Trophoblast cell (in vitro differentiated cells and primary cell): ENCODE measurements at regions not wholly inside any gene's neighbourhood (a gene's known extent, or its start where the extent isn't known, plus 50 kb on each side); places are given as distances from the start of the nearest gene placed in this dataset.
"Not testable (repeated sequence)": the region's sequence is repeated elsewhere in the genome, so short reads cannot be mapped to it uniquely, and the experiment has no call there.

Experiments
- DNase-seq, 2 donors: peaks; one replicate each; pipeline ENCODE4 v3.0.0-alpha.2; 2016
- H2AFZ ChIP-seq: 2 replicates; pipeline ENCODE4 v1.6.1; 2013; ENCODE audit warnings: low read length, moderate library complexity, mild to moderate bottlenecking; ENCODE audit not compliant: insufficient read depth, poor library complexity
- H2AK5ac ChIP-seq: 2 replicates; pipeline ENCODE4 v1.6.1; 2013; ENCODE audit warnings: mild to moderate bottlenecking, low read length
- H2BK120ac ChIP-seq: 2 replicates; pipeline ENCODE4 v1.6.1; 2013; ENCODE audit warnings: low read length, mild to moderate bottlenecking, moderate library complexity; ENCODE audit not compliant: insufficient read depth, poor library complexity
- H2BK12ac ChIP-seq: 2 replicates; pipeline ENCODE4 v1.6.1; 2013; ENCODE audit warnings: mild to moderate bottlenecking, low read length, moderate library complexity
- H2BK5ac ChIP-seq: 2 replicates; pipeline ENCODE4 v1.6.1; 2013; ENCODE audit warnings: low read length, low read depth, moderate library complexity, mild to moderate bottlenecking; ENCODE audit not compliant: poor library complexity
- H3K14ac ChIP-seq: 2 replicates; pipeline ENCODE4 v1.6.1; 2013; ENCODE audit warnings: mild to moderate bottlenecking, low read length
- H3K18ac ChIP-seq: 2 replicates; pipeline ENCODE4 v1.6.1; 2013; ENCODE audit warnings: mild to moderate bottlenecking, low read length
- H3K23ac ChIP-seq: 2 replicates; pipeline ENCODE4 v1.6.1; 2013; ENCODE audit warnings: low read length
- H3K27ac ChIP-seq: 2 replicates; pipeline ENCODE4 v1.5.1; 2013; ENCODE audit warnings: low read depth, mild to moderate bottlenecking, inconsistent platforms, low read length, moderate library complexity
- H3K27me3 ChIP-seq: 2 replicates; pipeline ENCODE4 v1.6.1; 2013; ENCODE audit warnings: inconsistent platforms, mild to moderate bottlenecking, low read length, moderate library complexity; ENCODE audit not compliant: insufficient read depth
- H3K36me3 ChIP-seq, 2 experiments: 1 replicate in 1 of 2; 2 replicates in 1 of 2; pipeline ENCODE4 v1.6.1; 2013; ENCODE audit warnings: low read length in 2 of 2, mild to moderate bottlenecking in 2 of 2, moderate library complexity in 1 of 2; ENCODE audit not compliant: insufficient read depth in 2 of 2, control insufficient read depth in 1 of 2
- H3K4ac ChIP-seq: 2 replicates; pipeline ENCODE4 v1.6.1; 2013; ENCODE audit warnings: low read depth, mild to moderate bottlenecking, low read length, moderate library complexity
- H3K4me1 ChIP-seq, 2 experiments: 1 replicate in 1 of 2; 2 replicates in 1 of 2; pipeline ENCODE4 v1.6.1; 2013; ENCODE audit warnings: low read length in 2 of 2, mild to moderate bottlenecking in 2 of 2, moderate library complexity in 1 of 2; ENCODE audit not compliant: insufficient read depth in 2 of 2, control insufficient read depth in 1 of 2
- H3K4me2 ChIP-seq: 2 replicates; pipeline ENCODE4 v1.6.1; 2013; ENCODE audit warnings: inconsistent platforms, mild to moderate bottlenecking, low read length, moderate library complexity
- H3K4me3 ChIP-seq: 2 replicates; pipeline ENCODE4 v1.5.1; 2013; ENCODE audit warnings: mild to moderate bottlenecking, low read depth, low read length, inconsistent platforms
- H3K79me1 ChIP-seq: one replicate; pipeline ENCODE4 v1.6.1; 2013; ENCODE audit warnings: low read length
- H3K79me2 ChIP-seq: 2 replicates; pipeline ENCODE4 v1.6.1; 2013; ENCODE audit warnings: low read length, mild to moderate bottlenecking; ENCODE audit not compliant: control insufficient read depth, insufficient read depth, poor library complexity
- H3K9ac ChIP-seq: 2 replicates; pipeline ENCODE4 v1.6.1; 2013; ENCODE audit warnings: mild to moderate bottlenecking, low read length
- H3K9me3 ChIP-seq: 2 replicates; pipeline ENCODE4 v1.6.1; 2013; ENCODE audit warnings: low read depth, mild to moderate bottlenecking, control low read depth, inconsistent platforms, low read length; ENCODE audit not compliant: insufficient read depth
- H4K12ac ChIP-seq: 2 replicates; pipeline ENCODE4 v1.6.1; 2013; ENCODE audit warnings: low read depth, mild to moderate bottlenecking, low read length, moderate library complexity
- H4K8ac ChIP-seq: 2 replicates; pipeline ENCODE4 v1.6.1; 2013; ENCODE audit warnings: low read depth, mild to moderate bottlenecking, low read length, moderate library complexity
- H4K91ac ChIP-seq: one replicate; pipeline ENCODE4 v1.6.1; 2013; ENCODE audit warnings: low read depth, mild to moderate bottlenecking, low read length, moderate library complexity
- WGBS: extraction: QIAGEN DNeasy Blood & Tissue Kit; methylation state at CpG from one replicate; pipeline ENCODE4 v1.1.7; 2013; ENCODE audit warnings: missing lambda C conversion rate; ENCODE audit not compliant: insufficient read length, insufficient coverage; ENCODE audit errors: extremely low coverage; 5-methylcytosine and 5-hydroxymethylcytosine counted together

GRCh38 chr7:124100190-124100589 lies 67.3 kb upstream of the TMEM229A start:
- Histone ChIP-seq H4K8ac (no peak overlapping the region), H3K4me2 (no peak overlapping the region)
- no CpG with 5 or more reads among the region's 3 CpGs for WGBS

GRCh38 chr7:124099585-124099984 lies 66.7 kb upstream of the TMEM229A start:
- H3K9me3 ChIP-seq, H2BK5ac ChIP-seq, H3K36me3 ChIP-seq, H3K4me3 ChIP-seq, H3K27ac ChIP-seq, H3K14ac ChIP-seq, H3K4ac ChIP-seq, H3K79me2 ChIP-seq, H3K4me1 ChIP-seq, H3K9ac ChIP-seq, H2BK12ac ChIP-seq, H4K91ac ChIP-seq, H3K27me3 ChIP-seq, H4K8ac ChIP-seq, DNase-seq, H4K12ac ChIP-seq, H3K79me1 ChIP-seq, H3K18ac ChIP-seq, H3K4me2 ChIP-seq, H3K23ac ChIP-seq, H2AK5ac ChIP-seq, H2BK120ac ChIP-seq, H2AFZ ChIP-seq: not testable (repeated sequence)
- no CpG with 5 or more reads among the region's 10 CpGs for WGBS

More at GRCh38 chr7:124100190-124100589, 67.3 kb upstream of the TMEM229A start:
- H3K9ac ChIP-seq: no peak overlapping the region
- DNase-seq: no peak
- H4K91ac ChIP-seq: no peak overlapping the region
- no peak overlapping the region for H4K12ac ChIP-seq
- no peak overlapping the region for H3K4me3 ChIP-seq
- H3K36me3 ChIP-seq: no peaks in the 10 kb centered on the region
- H3K4ac ChIP-seq: no peak overlapping the region
- H3K79me2 ChIP-seq: no peaks in the 10 kb centered on the region
- no peak overlapping the region for H2BK12ac ChIP-seq
- no peak overlapping the region for H3K18ac ChIP-seq
- H3K79me1 ChIP-seq: no peaks in the 10 kb centered on the region
- H2AFZ ChIP-seq: no peak overlapping the region
- H3K9me3 ChIP-seq: no peaks in the 10 kb centered on the region
- no peak overlapping the region for H3K27ac ChIP-seq
- no peak overlapping the region for H2BK120ac ChIP-seq
- no peak overlapping the region for H3K14ac ChIP-seq
- H2AK5ac ChIP-seq: no peak overlapping the region
- H2BK5ac ChIP-seq: no peak overlapping the region
- H3K23ac ChIP-seq: no peak overlapping the region
- no peaks in the 10 kb centered on the region for H3K27me3 ChIP-seq
- no peaks in the 10 kb centered on the region for H3K4me1 ChIP-seq

GRCh38 chr7:124089621-124090020 lies 56.8 kb upstream of the TMEM229A start:
- no peak overlapping the region for H4K91ac ChIP-seq
- DNase-seq: no peak
- no peak overlapping the region for H3K23ac ChIP-seq
- H3K9ac ChIP-seq: no peak overlapping the region
- H2BK5ac ChIP-seq: no peak overlapping the region
- H3K27ac ChIP-seq: no peak overlapping the region
- H3K4me2 ChIP-seq: no peak overlapping the region
- H3K36me3 ChIP-seq: no peaks in the 10 kb centered on the region
- H3K79me1 ChIP-seq: no peaks in the 10 kb centered on the region
- no peak overlapping the region for H2BK120ac ChIP-seq
- H3K9me3 ChIP-seq: no peaks in the 10 kb centered on the region
- H4K8ac ChIP-seq: no peak overlapping the region
- no peaks in the 10 kb centered on the region for H3K79me2 ChIP-seq
- no peak overlapping the region for H3K4ac ChIP-seq
- no peak overlapping the region for H3K14ac ChIP-seq
- H2BK12ac ChIP-seq: no peak overlapping the region
- no CpG with 5 or more reads among the region's 2 CpGs for WGBS
- no peak overlapping the region for H3K4me3 ChIP-seq
- no peak overlapping the region for H2AFZ ChIP-seq
- no peaks in the 10 kb centered on the region for H3K4me1 ChIP-seq
- H2AK5ac ChIP-seq: no peak overlapping the region
- no peak overlapping the region for H4K12ac ChIP-seq
- H3K27me3 ChIP-seq: no peaks in the 10 kb centered on the region
- H3K18ac ChIP-seq: no peak overlapping the region

GRCh38 chr7:124088590-124088989 lies 55.7 kb upstream of the TMEM229A start:
- Histone ChIP-seq H3K27ac (no peak overlapping the region), H3K27me3 (no peaks in the 10 kb centered on the region), H4K12ac (no peak overlapping the region), H2AK5ac (no peak overlapping the region), H3K9ac (no peak overlapping the region), H3K14ac (no peak overlapping the region), H3K4me3 (no peak overlapping the region), H3K79me1 (no peaks in the 10 kb centered on the region), H4K8ac (no peak overlapping the region), H2BK5ac (no peak overlapping the region), H4K91ac (no peak overlapping the region), H3K4ac (no peak overlapping the region), H3K4me2 (no peak overlapping the region), H2AFZ (no peak overlapping the region), H3K36me3 (no peaks in the 10 kb centered on the region), H3K79me2 (no peaks in the 10 kb centered on the region), H3K4me1 (no peaks in the 10 kb centered on the region), H2BK120ac (no peak overlapping the region), H3K18ac (no peak overlapping the region), H3K23ac (no peak overlapping the region), H3K9me3 (no peaks in the 10 kb centered on the region), H2BK12ac (no peak overlapping the region)
- WGBS: no CpG with 5 or more reads among the region's 1 CpG
- no peak for DNase-seq
